ENCODE measurements at regions not wholly inside any gene's neighbourhood (a gene's known extent, or its start where the extent isn't known, plus 50 kb on each side); places are given as distances from the start of the nearest gene placed in this dataset.

DNA sequence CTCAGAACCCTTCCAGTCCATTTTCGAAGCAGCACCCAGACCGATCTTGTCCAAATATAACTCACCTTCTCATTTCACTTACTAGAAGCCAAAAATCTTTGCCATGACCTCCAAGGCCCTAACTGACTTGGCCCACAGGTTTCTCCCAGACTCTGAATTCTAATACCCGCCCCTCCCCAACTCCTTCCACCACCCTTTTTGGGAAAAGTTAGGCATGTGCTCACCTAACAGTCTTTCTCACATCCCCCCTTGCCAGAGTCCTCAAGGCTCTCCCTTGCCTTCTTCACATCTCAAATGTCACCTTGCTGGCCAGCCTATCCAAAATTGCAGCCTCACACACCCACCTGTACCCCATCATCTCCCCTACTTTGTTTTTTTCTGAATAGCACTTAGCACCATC is 369.3 kb downstream of the NXPE2 start:
- H3K4me1 Mint-ChIP-seq (ENCODE audit: low read depth): no peaks in the 10 kb centered on the region
- intact Hi-C loops (cut with micrococcal nuclease): no loop called here
- no peak for DNase-seq
- no peaks in the 10 kb centered on the region for H3K36me3 Mint-ChIP-seq
- CTCF ChIA-PET: no interaction called here
- POLR2A ChIA-PET: no interaction called here
- peaks cover 1% of the 10 kb centered on the region for H3K27me3 Mint-ChIP-seq
- no peak overlapping the region for H3K4me3 Mint-ChIP-seq
- H3K27ac Mint-ChIP-seq: no peak overlapping the region
- H3K9me3 Mint-ChIP-seq: no peaks in the 10 kb centered on the region

DNA sequence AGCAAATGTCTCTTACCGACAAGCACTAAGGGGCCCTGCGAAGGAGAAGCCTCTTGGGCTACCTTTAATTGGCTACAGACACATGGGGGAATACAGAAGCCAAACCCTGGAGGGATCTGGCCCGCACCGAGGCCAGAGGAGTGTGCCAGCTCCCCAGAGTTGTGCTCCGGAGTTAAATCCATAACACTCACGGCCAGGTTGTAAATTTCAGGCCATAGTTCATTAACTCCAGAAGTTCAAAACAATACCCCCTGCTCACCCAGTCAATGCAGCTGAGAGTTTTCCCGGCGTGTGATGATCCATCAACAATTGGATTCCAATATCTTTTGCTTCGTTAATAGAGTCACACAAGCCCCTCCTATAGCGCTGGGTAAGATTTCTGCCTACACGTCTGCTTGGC is 371.5 kb downstream of the NXPE2 start:
- no peak overlapping the region for H3K4me3 Mint-ChIP-seq
- intact Hi-C loops (cut with micrococcal nuclease): no loop called here
- no peaks in the 10 kb centered on the region for H3K9me3 Mint-ChIP-seq
- no peaks in the 10 kb centered on the region for H3K27me3 Mint-ChIP-seq
- H3K27ac Mint-ChIP-seq: no peak overlapping the region
- no peaks in the 10 kb centered on the region for H3K4me1 Mint-ChIP-seq (ENCODE audit: low read depth)
- no peak for DNase-seq
- ChIA-PET CTCF (no interaction called here), POLR2A (no interaction called here)
- H3K36me3 Mint-ChIP-seq: no peaks in the 10 kb centered on the region

DNA sequence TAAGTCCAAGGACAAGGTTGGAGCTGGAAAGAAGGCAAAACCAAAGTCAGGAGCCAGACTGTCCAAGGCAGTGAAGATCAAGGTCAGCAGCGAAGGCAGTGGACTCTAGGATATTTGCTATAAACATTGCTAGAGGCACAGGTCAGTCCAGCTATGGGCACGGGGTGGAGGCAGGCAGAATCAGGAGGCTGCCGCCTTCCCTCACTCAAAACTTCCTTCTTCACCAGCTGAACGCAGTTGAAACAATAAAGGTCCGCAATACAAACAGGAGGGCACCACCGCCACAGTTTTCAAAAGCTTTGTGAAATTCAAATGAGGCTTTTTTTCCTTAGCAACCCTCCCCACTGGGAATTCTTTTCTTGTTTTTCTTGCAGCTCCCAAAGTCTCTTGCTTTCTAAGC is 372.4 kb downstream of the NXPE2 start:
- POLR2A ChIA-PET: no interaction called here
- H3K27ac Mint-ChIP-seq: no peak overlapping the region
- no peaks in the 10 kb centered on the region for H3K36me3 Mint-ChIP-seq
- intact Hi-C loops (cut with micrococcal nuclease): no loop called here
- CTCF ChIA-PET: no interaction called here
- no peaks in the 10 kb centered on the region for H3K27me3 Mint-ChIP-seq
- H3K9me3 Mint-ChIP-seq: peaks cover under 1% of the 10 kb centered on the region
- H3K4me1 Mint-ChIP-seq (ENCODE audit: low read depth): no peaks in the 10 kb centered on the region
- DNase-seq: no peak
- H3K4me3 Mint-ChIP-seq: no peak overlapping the region

DNA sequence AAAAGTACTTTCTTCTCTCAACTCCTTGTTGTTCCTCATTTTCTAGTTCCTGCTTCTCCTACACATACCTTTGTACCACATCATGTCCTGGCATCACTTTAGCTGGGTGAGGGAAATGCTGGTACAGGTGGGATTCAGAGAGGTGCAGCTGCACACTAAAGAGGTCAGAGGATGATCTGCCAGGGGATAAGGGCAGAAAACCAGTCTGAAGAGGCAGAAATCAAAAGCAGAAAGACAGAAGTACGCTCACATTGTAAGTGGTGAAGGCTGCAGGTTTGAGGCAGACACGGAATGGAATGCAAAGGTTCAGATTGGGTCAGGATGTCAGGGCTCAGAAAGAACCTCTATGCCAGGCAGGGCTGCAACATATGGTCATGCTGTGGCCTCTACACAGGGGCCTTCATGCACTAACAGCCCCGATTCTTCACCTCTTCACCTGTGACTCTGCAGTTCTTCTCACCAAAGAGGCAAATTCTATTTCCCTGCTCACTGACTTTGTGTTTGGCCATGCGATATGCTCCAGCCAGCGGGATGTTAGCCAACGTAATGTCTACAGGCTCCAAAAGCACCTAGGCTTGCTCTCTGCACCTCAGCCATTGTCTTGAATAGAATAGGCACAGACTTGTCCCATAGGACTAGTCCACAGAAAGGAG is 373.7 kb downstream of the NXPE2 start:
- H3K4me3 Mint-ChIP-seq: no peak overlapping the region
- no peaks in the 10 kb centered on the region for H3K27me3 Mint-ChIP-seq
- CTCF ChIA-PET: no interaction called here
- intact Hi-C loops (cut with micrococcal nuclease): no loop called here
- H3K4me1 Mint-ChIP-seq (ENCODE audit: low read depth): no peaks in the 10 kb centered on the region
- H3K36me3 Mint-ChIP-seq: no peaks in the 10 kb centered on the region
- H3K9me3 Mint-ChIP-seq: peaks cover 13% of the 10 kb centered on the region
- DNase-seq: no peak
- H3K27ac Mint-ChIP-seq: no peak overlapping the region
- POLR2A ChIA-PET: no interaction called here

DNA sequence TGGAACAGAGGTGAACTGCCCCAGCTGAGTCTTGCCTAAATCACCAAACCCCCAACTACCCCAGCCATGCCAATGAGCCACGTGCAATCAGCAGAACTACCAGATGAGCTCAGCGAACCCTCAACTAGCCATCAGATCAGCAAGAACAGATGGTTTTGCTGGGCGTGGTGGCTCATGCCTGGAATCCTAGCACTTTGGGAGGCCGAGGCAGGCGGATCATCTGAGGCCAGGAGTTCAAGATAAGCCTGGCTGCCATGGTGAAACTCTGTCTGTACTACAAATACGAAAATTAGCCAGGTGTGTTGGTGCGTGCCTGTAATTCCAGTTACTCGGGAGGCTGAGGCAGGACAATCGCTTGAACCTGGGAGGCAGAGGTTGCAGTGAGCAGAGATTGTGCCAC is 374.3 kb downstream of the NXPE2 start:
- Mint-ChIP-seq H3K9me3 (peaks cover 16% of the 10 kb centered on the region), H3K4me3 (no peak overlapping the region), H3K27ac (no peak overlapping the region), H3K36me3 (no peaks in the 10 kb centered on the region), H3K4me1 (ENCODE audit: low read depth) (no peaks in the 10 kb centered on the region), H3K27me3 (no peaks in the 10 kb centered on the region)
- CTCF ChIA-PET: no interaction called here
- DNase-seq: no peak
- POLR2A ChIA-PET: no interaction called here
- intact Hi-C loops (cut with micrococcal nuclease): no loop called here

DNA sequence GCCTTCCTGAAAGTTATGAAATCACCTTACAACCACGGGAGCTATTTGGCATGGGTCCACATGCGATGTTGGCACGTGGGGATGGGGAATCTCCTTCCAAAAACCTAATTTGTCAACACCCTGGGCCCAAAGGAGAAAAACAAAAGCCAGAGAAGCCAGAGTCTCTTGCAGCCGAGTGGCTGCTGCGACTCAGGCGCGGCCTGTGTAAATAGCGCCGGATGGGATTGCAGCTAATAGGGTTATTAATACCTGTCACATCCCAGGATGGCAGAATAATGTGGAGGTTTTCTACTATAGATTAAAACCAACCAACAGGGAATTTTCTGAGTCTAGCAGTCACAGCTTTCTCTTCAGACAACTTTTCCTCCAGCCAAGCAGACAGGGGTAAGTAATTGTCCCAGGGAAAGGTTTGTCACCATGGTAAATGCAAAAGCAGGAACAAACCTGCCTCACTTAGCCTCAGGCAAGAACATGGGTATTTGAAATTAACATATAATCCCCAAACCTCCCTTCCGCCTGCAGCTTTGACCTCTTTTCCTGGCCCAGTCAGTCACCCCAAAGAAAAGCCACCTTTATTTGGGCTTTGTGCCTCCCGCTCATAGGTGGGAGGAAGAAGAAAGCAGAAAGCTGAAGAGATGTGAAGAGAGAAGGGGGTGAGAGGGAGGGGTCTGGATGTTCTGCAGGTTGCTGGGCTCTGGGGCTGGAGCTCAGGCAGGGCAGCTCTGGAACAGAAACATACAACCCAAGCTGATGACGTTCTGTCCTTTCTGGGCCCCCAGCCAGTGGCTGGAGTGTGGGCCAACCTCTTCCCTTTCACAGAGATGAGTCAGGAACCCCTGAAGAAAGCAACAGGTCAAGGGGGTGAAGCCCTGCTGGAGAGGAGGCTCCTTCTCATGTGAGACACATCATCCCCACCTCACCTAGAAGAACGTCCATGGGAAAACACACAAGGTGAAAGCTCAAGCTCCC is 376.5 kb downstream of the NXPE2 start:
- Mint-ChIP-seq H3K27me3 (no peaks in the 10 kb centered on the region), H3K4me1 (ENCODE audit: low read depth) (no peaks in the 10 kb centered on the region), H3K9me3 (peaks cover 16% of the 10 kb centered on the region), H3K27ac (no peak overlapping the region), H3K4me3 (no peak overlapping the region), H3K36me3 (no peaks in the 10 kb centered on the region)
- POLR2A ChIA-PET: no interaction called here
- no peak for DNase-seq
- intact Hi-C loops (cut with micrococcal nuclease): no loop called here
- CTCF ChIA-PET: no interaction called here

DNA sequence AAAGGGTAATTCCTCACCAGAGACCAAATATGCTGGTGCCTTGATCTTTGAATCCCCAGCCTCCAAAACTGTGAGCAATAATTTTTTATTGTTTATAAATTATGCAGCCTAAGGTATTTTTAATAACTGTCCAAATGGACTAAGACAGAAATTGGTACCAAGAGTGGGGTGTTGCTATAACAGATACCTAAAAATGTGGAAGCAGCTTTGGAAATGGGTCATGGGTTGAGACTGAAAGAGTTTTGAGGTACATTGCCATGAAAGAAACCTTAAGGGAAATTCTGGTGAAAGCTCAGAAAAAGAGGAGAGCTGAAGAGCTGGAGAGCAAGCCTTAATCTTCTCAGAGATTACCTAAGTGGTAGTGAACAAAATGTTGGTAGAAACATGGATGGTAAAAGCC is 378.2 kb downstream of the NXPE2 start:
- CTCF ChIA-PET: no interaction called here
- no peak overlapping the region for H3K4me3 Mint-ChIP-seq
- no peak for DNase-seq
- H3K27me3 Mint-ChIP-seq: no peaks in the 10 kb centered on the region
- POLR2A ChIA-PET: no interaction called here
- intact Hi-C loops (cut with micrococcal nuclease): no loop called here
- peaks cover 16% of the 10 kb centered on the region for H3K9me3 Mint-ChIP-seq
- no peaks in the 10 kb centered on the region for H3K36me3 Mint-ChIP-seq
- H3K27ac Mint-ChIP-seq: no peak overlapping the region
- H3K4me1 Mint-ChIP-seq (ENCODE audit: low read depth): no peaks in the 10 kb centered on the region

DNA sequence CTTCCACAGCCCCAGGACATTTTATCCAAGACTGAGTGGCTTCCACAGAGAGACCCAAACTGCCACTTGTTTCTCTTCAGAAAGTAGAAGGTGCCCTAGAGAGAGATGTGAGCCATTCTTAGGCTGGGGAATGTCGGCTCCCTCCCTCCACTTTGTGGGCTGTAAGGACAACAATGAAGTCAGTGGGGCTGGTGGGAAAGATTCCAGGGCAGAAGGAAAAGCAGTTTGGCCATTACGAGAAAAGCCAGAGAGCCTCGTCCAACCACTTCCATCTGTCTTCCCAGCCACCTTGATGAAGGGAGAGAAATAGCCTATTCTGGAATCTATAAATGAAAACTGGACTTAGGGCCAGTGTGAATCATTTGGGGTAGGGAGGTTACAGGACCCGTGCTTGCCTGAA is 382.5 kb downstream of the NXPE2 start:
- Mint-ChIP-seq H3K36me3 (no peaks in the 10 kb centered on the region), H3K4me3 (no peak overlapping the region), H3K27me3 (no peaks in the 10 kb centered on the region), H3K4me1 (ENCODE audit: low read depth) (no peaks in the 10 kb centered on the region), H3K27ac (no peak overlapping the region), H3K9me3 (peaks cover 15% of the 10 kb centered on the region)
- CTCF ChIA-PET: no interaction called here
- intact Hi-C loops (cut with micrococcal nuclease): no loop called here
- POLR2A ChIA-PET: no interaction called here
- no peak for DNase-seq

DNA sequence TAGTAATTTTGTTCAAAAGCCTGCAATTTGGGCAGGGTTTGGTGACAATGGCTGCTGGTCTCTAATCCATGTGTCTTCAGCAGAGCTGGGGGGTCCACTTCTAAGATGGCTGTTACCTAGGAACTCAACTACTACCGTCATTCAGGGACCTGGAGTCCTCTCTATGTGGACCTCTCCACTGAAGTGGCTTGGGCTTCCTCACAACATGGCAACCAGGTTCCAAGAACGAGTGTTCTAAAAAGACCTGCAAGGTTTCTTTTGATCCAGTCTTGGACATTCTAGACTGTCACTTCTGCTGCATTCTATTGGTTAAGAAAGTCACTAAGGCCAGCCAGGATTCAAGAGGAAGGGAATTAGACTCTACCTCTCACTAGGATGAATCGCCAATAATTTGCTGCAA is 387.0 kb downstream of the NXPE2 start:
- Mint-ChIP-seq H3K4me1 (ENCODE audit: low read depth) (no peaks in the 10 kb centered on the region), H3K4me3 (no peak overlapping the region), H3K36me3 (no peaks in the 10 kb centered on the region), H3K27ac (no peak overlapping the region), H3K27me3 (no peaks in the 10 kb centered on the region), H3K9me3 (no peaks in the 10 kb centered on the region)
- CTCF ChIA-PET: no interaction called here
- POLR2A ChIA-PET: no interaction called here
- DNase-seq: no peak
- intact Hi-C loops (cut with micrococcal nuclease): no loop called here

DNA sequence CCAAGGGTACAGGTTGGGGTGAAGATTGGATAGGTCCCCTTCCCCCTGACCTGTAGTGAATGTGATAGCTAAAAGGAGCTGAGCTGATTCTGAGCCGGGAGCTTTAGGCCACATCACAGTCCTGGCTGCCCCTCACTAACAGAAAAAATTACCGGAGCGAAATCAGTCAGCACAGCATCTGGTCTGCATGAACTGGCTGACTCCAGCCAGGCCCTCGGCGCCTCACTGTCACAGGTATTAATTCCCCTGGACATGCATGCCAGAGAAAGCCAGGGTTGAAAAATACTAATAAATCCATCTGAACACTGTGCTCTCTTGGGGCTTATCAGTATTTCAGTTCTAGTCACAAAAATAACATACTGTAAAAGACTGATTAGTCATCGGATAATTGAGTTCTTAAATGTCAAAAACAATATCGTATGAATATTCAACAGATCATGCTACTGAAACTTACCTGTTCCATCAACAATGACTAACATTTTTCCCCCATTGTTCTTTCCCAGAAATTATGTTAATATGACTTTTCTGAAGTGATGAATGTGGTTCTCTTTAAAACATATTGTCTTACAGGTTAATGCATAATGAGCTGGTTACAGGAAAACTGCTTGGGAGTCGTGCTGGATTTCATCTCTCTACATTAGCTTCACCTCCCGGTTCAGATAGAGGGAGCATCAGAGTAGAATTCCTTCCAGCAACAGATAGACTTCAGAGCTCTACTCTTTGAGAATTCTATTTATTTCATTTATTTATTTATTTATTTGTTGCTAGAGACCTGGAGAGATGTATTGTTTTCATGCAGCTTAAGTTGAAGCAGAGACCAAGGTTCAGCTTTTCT is 387.7 kb downstream of the NXPE2 start:
- Mint-ChIP-seq H3K27me3 (no peaks in the 10 kb centered on the region), H3K9me3 (no peaks in the 10 kb centered on the region), H3K4me1 (ENCODE audit: low read depth) (no peaks in the 10 kb centered on the region), H3K27ac (no peak overlapping the region), H3K4me3 (no peak overlapping the region), H3K36me3 (no peaks in the 10 kb centered on the region)
- no peak for DNase-seq
- POLR2A ChIA-PET: no interaction called here
- intact Hi-C loops (cut with micrococcal nuclease): no loop called here
- CTCF ChIA-PET: no interaction called here

DNA sequence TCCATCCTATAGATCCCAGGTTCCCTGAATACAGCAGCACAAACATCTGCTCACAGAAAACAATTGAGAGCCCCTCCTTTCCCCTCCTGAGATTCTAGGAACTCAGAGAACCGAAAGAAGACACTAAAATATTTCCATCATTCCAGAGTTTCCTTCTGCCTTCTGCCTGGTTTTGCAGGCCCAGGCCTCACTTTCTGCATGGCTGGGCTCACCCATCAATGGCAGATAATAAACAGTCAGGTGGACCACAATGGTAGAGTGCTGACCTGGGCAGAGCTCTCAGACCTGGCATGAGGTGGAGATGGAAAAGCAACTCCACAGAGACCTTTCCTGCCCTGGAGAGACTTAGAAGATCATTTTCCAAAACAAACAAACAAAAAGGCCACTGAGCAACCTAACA is 389.1 kb downstream of the NXPE2 start:
- DNase-seq: no peak
- CTCF ChIA-PET: no interaction called here
- POLR2A ChIA-PET: no interaction called here
- no peaks in the 10 kb centered on the region for H3K27me3 Mint-ChIP-seq
- no peaks in the 10 kb centered on the region for H3K4me1 Mint-ChIP-seq (ENCODE audit: low read depth)
- H3K9me3 Mint-ChIP-seq: no peaks in the 10 kb centered on the region
- H3K4me3 Mint-ChIP-seq: no peak overlapping the region
- H3K36me3 Mint-ChIP-seq: no peaks in the 10 kb centered on the region
- intact Hi-C loops (cut with micrococcal nuclease): no loop called here
- H3K27ac Mint-ChIP-seq: no peak overlapping the region

DNA sequence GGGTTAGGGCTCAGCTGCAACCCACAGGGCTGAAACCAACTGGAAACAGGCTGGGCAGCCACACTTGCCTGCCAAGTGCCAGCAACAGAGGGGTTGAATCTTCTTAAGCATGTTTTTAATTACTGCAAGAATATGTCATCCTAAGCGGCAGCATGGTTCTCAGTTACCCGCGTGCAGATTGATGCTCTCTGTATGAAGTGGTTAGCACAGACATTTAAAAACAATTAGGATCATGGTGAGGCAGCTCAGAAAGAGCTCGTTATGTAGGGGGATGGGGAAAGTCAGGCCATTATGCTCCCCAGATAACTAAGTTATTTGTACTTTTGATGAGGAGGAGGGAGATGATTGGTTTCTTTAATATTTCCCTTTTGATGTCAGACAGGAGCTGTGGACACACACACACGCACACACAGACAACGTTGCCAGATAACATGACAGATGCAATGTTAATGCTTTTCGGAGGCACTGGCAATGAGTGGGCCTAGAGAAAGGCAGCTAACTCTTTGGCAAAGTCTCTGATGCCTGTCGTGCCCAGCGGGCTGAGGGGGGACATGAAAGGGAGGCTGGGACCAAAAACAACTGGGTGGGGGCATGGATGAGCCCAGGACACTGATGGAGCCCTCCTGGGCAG is 389.7 kb downstream of the NXPE2 start:
- ChIA-PET POLR2A (no interaction called here), CTCF (no interaction called here)
- Mint-ChIP-seq H3K27me3 (no peaks in the 10 kb centered on the region), H3K36me3 (no peaks in the 10 kb centered on the region), H3K4me1 (ENCODE audit: low read depth) (no peaks in the 10 kb centered on the region), H3K9me3 (no peaks in the 10 kb centered on the region), H3K4me3 (no peak overlapping the region), H3K27ac (no peak overlapping the region)
- DNase-seq: no peak
- intact Hi-C loops (cut with micrococcal nuclease): no loop called here

All from activated CD4-positive, alpha-beta memory T cell treated with anti-CD3 and anti-CD28 coated beads for 36 hours (primary cell).